ENCODE measurements at regions not wholly inside any gene's neighbourhood (a gene's known extent, or its start where the extent isn't known, plus 50 kb on each side); places are given as distances from the start of the nearest gene placed in this dataset.
"Not testable (repeated sequence)": the region's sequence is repeated elsewhere in the genome, so short reads cannot be mapped to it uniquely, and the experiment has no call there.

GRCh38 chr15:38117781-38118180, 134.9 kb upstream of the SPRED1 start:
- DNase-seq (ENCODE audit: low read depth in 2 of 3, low spot score in 1 of 3) = no peak

DNA sequence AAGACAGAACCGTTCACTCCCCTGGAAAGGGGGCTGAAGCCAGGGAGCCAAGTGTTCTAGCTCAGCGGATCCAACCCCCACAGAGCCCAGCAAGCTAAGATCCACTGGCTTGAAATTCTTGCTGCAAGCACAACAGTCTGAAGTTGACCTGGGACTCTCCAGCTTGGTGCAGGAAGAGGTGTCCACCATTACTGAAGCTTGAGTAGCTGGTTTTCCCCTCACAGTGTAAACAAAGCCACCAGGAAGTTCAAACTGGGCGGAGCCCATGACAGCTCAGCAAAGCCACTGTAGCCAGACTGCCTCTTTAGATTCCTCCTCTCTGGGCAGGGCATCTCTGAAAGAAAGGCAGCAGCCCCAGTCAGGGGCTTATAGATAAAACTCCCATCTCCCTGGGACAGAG, 132.8 kb upstream of the SPRED1 start:
- DNase-seq (ENCODE audit: low read depth in 2 of 3, low spot score in 1 of 3) = not testable (repeated sequence)

- no peak for DNase-seq (ENCODE audit: low read depth in 2 of 3, low spot score in 1 of 3)
These were observed 125.3 kb upstream of the SPRED1 start for GRCh38 chr15:38127306-38127771.

DNA sequence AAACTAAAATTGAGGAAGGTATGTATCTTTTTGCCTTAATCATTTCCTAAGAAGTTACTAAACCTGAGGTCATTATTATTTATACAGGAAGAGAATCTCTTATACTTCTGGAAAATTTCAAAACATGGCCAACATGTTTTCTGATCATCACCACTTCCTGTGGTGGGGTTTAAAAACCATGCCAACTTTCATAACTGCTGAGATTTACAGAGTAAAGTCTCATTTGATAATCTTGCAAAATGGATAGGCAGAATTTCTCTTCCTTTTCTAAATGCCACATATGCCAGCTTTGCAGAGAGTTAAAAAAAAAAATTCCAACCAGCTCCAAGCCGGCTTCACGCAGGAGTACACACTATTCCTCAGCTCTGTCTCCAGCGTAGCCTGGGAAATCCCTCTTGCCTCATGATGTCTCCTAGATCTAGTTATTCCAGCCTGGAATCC, 124.3 kb upstream of the SPRED1 start:
- no peak for DNase-seq (ENCODE audit: low read depth in 2 of 3, low spot score in 1 of 3)

DNA sequence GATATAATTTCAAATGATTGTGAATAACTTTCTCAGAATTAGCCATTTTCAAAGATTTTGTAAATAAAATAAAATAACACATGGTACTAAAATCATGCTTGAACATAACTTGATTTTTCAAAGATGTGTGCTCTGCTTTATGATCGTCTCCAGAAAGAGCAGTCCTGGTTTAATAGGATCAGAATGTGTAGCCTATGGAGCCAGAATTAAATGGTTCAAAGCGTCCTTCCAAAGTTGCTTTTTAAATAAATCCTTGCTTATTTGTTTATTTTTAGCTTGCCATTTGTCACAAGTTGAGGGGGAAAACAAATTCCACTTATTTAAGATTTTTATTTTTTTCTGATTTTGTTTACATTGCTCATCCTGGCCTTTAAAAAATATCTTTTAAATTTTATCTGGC, 123.7 kb upstream of the SPRED1 start:
- no peak for DNase-seq (ENCODE audit: low read depth in 2 of 3, low spot score in 1 of 3)

- DNase-seq (ENCODE audit: low read depth in 2 of 3, low spot score in 1 of 3) = peak in 2 of 3 donors; percentile 4 to 23
These were observed 123.0 kb upstream of the SPRED1 start for GRCh38 chr15:38129531-38130204.

DNA sequence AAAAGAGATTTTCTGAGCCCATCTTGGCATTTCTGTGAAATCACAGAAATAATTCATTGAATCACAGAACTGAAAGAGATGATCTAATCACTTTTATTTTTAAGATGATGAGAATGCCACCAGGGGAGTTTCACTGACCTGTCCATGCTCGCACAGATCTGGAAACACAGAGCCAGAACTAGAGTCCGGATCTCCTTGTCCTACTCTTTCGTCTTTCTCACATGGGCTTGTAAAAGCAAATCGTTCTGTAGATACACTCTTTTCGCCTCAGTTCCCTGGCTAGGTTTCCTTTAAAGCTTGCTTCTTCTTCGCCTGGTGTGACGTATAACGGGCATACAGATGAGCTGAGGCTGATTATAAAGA, 122.5 kb upstream of the SPRED1 start:
- DNase-seq (ENCODE audit: low read depth in 2 of 3, low spot score in 1 of 3) = no peak

GRCh38 chr15:38130740-38131498, 121.7 kb upstream of the SPRED1 start:
- no peak for DNase-seq (ENCODE audit: low read depth in 2 of 3, low spot score in 1 of 3)

DNA sequence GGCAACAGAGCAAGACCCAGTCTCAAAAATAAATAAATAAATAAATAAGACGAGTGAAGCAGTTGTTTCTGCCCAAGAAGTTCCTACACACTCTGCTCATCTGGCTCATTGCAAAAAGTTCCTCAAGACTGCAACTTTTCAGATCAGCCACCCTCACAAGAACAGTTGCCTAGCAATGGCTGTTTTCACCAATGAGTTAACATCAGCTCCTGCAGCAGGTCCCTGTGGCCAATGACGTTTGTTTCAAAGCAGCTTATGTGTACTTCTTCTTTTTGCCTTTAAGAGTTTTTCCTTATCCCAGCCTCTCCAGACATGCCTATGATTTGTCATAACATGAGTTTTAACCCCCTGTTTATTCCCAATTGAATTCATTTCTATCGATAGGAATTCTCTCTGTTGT, 118.4 kb upstream of the SPRED1 start:
- no peak for DNase-seq (ENCODE audit: low read depth in 2 of 3, low spot score in 1 of 3)

GRCh38 chr15:38142195-38142594, 110.4 kb upstream of the SPRED1 start:
- not testable (repeated sequence) for DNase-seq (ENCODE audit: low read depth in 2 of 3, low spot score in 1 of 3)

DNA sequence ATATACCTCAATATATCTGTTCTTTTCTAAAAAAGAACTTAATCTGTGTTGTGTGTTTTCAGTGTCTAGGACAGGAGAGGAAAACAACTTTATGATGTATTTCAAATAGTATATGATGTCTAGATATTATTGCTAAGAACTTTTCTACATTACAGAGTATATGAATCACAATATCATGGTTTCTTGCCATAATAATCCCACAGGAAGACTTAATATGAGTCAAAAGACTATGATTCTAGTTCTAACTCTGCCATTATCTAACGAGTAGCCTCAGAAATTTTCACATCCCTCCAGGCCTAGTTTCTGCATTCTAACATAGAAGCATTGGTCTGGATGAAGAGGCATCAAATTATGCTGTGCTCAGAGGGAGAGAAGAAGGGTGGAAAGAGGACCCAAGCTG, 107.7 kb upstream of the SPRED1 start:
- DNase-seq (ENCODE audit: low read depth in 2 of 3, low spot score in 1 of 3) = no peak

GRCh38 chr15:38145651-38146111, 107.0 kb upstream of the SPRED1 start:
- DNase-seq (ENCODE audit: low read depth in 2 of 3, low spot score in 1 of 3) = no peak

DNA sequence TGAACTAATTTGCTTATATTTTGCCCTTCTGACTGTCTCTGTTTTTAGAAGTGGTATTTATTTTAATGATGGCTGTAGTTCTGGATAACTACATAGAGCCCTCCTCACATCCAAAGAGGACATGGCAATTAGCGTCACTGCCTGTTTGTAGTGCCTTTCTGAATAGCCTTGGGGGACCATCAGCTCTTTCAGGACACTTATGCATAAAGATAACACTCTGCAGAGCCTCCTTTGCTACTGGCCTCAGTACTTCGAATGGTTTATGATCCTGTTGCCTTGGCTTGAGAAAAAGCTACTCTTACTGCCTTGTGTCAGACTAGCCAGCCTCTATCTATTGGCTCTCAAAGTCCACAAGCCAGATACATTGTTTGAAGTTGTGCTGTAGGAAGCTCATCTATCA, 105.4 kb upstream of the SPRED1 start:
- DNase-seq (ENCODE audit: low read depth in 2 of 3, low spot score in 1 of 3) = no peak

DNA sequence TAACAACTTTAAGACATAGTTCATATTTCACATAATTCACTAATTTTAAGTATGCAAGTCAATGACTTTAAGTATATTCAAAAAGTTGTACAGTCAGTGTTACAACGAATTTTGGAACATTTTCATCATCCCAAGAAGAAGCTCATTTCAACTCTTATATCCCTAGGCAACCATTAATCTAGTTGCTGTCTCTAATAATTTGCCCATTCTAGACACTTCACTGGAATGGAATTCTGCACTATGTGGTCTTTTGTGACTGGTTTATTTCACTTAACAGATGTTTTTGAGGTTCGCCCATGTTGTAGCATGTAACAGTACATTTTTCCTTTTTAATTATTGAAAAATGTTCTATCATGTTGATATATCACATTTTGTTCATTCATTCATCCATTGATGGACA, 104.2 kb upstream of the SPRED1 start:
- no peak for DNase-seq (ENCODE audit: low read depth in 2 of 3, low spot score in 1 of 3)

DNA sequence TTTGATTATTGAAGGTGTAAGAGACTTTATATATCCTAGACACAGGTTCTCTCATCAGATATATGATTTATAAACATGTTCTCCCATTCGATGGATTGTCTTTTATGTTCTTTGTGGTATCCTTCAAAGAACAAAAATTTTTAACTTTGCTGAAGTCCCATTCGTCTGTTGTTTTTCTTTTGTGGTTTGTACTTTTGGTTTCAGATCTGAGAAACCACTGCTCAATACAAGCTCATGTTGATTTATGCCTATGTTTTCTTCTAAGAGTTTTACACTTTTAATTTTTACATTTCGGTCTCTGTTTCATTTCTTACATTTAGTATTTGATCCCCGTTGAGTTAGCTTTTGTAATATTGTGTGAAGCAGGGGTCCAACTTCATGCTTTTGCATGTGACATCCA, 103.3 kb upstream of the SPRED1 start:
- no peak for DNase-seq (ENCODE audit: low read depth in 2 of 3, low spot score in 1 of 3)

DNA sequence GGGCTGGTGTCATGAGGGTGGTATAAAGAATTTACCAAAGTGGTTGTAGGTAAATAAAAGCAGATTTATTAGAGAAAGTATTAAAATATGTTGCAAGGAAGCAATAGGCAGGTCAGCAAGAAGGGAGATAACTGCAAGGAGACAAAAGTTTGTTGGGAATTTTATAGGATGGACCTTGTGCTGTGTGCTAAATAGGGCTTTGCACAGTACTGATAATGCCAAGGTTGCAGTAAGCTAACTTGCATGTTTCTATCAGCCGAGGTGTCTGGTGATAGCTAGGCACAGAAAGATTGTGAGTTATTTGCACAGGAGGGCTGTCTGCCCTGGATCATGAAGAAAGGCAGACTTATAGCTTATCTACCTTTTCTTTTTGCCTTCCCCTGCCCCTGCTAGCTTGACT, 102.5 kb upstream of the SPRED1 start:
- DNase-seq (ENCODE audit: low read depth in 2 of 3, low spot score in 1 of 3) = no peak

DNA sequence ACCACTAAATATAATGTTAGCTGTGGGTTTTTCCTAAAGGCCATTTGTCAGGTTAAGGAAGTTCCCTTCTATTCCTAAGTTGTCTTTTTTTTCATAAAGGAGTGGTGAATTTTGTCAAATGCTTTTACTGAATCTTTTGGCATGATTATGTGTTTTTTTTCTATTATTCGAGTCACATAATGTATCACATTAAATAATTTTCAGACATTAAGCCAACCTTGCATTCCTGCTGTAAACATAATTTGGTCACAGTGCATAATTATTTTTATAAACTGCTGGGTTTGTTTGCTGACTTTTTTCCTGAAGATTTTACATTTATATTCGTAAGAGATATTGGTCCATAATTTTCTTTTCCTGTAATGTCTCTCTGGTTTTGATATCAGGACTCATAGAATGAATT, 101.8 kb upstream of the SPRED1 start:
- DNase-seq (ENCODE audit: low read depth in 2 of 3, low spot score in 1 of 3) = no peak

DNA sequence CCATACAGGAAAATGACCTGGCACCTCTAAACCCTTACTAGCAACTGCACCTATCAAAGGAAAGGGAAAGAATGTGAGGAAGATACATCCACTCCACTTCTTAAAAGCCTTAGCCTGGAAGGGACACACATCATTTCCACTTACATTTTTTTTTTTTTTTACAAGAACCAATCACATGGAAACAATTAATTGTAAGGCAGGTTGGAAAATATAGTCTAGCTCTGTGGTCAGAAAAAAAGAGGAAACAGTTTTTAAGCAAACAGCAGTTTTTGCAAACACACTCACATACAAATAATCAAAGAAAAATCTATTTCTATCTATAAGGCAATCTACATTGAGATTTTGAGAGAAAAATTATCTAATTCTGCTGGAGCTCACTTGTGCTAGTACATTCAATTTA, 98.9 kb upstream of the SPRED1 start:
- no peak for DNase-seq (ENCODE audit: low read depth in 2 of 3, low spot score in 1 of 3)

GRCh38 chr15:38154255-38154654, 98.4 kb upstream of the SPRED1 start:
- no peak for DNase-seq (ENCODE audit: low read depth in 2 of 3, low spot score in 1 of 3)

- DNase-seq (ENCODE audit: low read depth in 2 of 3, low spot score in 1 of 3) = no peak
These were observed 97.8 kb upstream of the SPRED1 start for GRCh38 chr15:38154837-38155236.

GRCh38 chr15:38163658-38164057, 89.0 kb upstream of the SPRED1 start:
- no peak for DNase-seq (ENCODE audit: low read depth in 2 of 3, low spot score in 1 of 3)

DNA sequence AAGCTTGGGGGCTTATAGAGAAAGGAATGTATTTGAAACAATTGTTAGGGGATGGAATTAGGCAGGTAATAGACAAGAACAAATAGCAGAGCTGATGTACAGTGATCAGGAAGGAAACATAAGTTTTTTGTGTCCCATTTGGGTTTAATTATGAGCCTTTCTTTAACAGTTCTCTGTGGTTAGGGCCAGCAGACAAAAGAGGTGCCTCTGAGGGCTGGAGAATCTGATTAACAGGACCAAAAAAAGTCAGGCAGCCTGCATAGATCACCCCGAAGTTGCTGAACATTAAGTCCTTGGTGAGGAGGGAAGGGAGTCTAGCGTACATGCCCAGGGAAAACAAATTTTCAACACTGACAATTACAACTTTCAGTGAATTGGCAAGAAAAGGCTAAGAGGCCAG, 88.6 kb upstream of the SPRED1 start:
- DNase-seq (ENCODE audit: low read depth in 2 of 3, low spot score in 1 of 3) = no peak

GRCh38 chr15:38164507-38164906, 88.1 kb upstream of the SPRED1 start:
- no peak for DNase-seq (ENCODE audit: low read depth in 2 of 3, low spot score in 1 of 3)

Data from stimulated activated CD4-positive, alpha-beta T cell treated with anti-CD3 and anti-CD28 coated beads, Interleukin-12 subunit alpha, Interleukin-12 subunit beta, amount 100 ng/mL, for 48 hours (primary cell).